Activated CD4-positive, alpha-beta T cell treated with anti-CD3 and anti-CD28 coated beads for 4 hours (primary cell): ENCODE measurements at regions not wholly inside any gene's neighbourhood (a gene's known extent, or its start where the extent isn't known, plus 50 kb on each side); places are given as distances from the start of the nearest gene placed in this dataset.
"Not testable (repeated sequence)": the region's sequence is repeated elsewhere in the genome, so short reads cannot be mapped to it uniquely, and the experiment has no call there.

Source experiments
- DNase-seq, 2 donors: peaks; one replicate each; pipeline ENCODE4 v3.0.0-alpha.2; 2020

GRCh38 chr14:53651096-53651740 is 305.4 kb downstream of the BMP4 start:
- no peak for DNase-seq

GRCh38 chr14:53646925-53647324 is 309.7 kb downstream of the BMP4 start:
- no peak for DNase-seq

- DNase-seq = no peak
Measured at GRCh38 chr14:53640695-53641094, 315.9 kb downstream of the BMP4 start.

- DNase-seq = no peak
Measured at GRCh38 chr14:53638966-53639365, 317.7 kb downstream of the BMP4 start.

GRCh38 chr14:53634793-53635192 is 321.8 kb downstream of the BMP4 start:
- DNase-seq = no peak

GRCh38 chr14:53630336-53630735 is 326.3 kb downstream of the BMP4 start:
- DNase-seq = no peak

GRCh38 chr14:53628732-53629430 is 327.7 kb downstream of the BMP4 start:
- no peak for DNase-seq

- DNase-seq = no peak
Measured at GRCh38 chr14:53628261-53628660, 328.4 kb downstream of the BMP4 start.

- DNase-seq = no peak
Measured at GRCh38 chr14:53626761-53627160, 329.9 kb downstream of the BMP4 start.

- no peak for DNase-seq
Measured at GRCh38 chr14:53622447-53622846, 334.2 kb downstream of the BMP4 start.

GRCh38 chr14:53621921-53622320 is 334.7 kb downstream of the BMP4 start:
- no peak for DNase-seq

- no peak for DNase-seq
Measured at GRCh38 chr14:53621433-53621832, 335.2 kb downstream of the BMP4 start.

- no peak for DNase-seq
Measured at GRCh38 chr14:53620890-53621289, 335.7 kb downstream of the BMP4 start.

- DNase-seq = no peak
Measured at GRCh38 chr14:53620317-53620716, 336.3 kb downstream of the BMP4 start.

- no peak for DNase-seq
Measured at GRCh38 chr14:53619691-53620231, 336.9 kb downstream of the BMP4 start.

- not testable (repeated sequence) for DNase-seq
Measured at GRCh38 chr14:53616536-53616935, 340.1 kb downstream of the BMP4 start.

GRCh38 chr14:53615252-53615651 is 341.4 kb downstream of the BMP4 start:
- no peak for DNase-seq

- no peak for DNase-seq
Measured at GRCh38 chr14:53613404-53614253, 343.0 kb downstream of the BMP4 start.

GRCh38 chr14:53610947-53611346 is 345.7 kb downstream of the BMP4 start:
- DNase-seq = no peak

GRCh38 chr14:53609009-53609408 is 347.6 kb downstream of the BMP4 start:
- no peak for DNase-seq

GRCh38 chr14:53608369-53608768 is 348.3 kb downstream of the BMP4 start:
- DNase-seq = no peak

- no peak for DNase-seq
Measured at GRCh38 chr14:53606203-53606602, 350.4 kb downstream of the BMP4 start.

- no peak for DNase-seq
Measured at GRCh38 chr14:53605562-53605961, 351.1 kb downstream of the BMP4 start.

- no peak for DNase-seq
Measured at GRCh38 chr14:53603994-53604393, 352.6 kb downstream of the BMP4 start.
